ENCODE measurements at regions not wholly inside any gene's neighbourhood (a gene's known extent, or its start where the extent isn't known, plus 50 kb on each side); places are given as distances from the start of the nearest gene placed in this dataset.

DNA sequence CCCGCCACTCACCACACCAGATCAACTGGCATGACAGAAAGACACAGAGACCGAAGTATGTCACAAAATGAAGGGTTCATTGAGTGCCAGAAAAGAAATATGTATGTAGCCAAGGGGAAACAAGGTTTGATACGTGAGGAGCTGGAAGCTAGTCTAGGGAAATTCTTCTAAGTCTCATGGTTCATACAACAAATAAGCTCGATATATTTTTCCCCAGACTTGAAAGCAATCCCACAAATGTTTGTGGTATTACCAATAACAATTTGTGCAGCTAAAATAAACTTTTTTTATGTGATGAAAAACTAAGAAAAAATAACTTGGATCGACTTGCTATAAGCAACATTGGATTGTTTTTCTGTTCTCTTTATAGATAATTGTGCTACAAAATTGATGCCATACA is 777.0 kb downstream of the TSN start:
- TF ChIP-seq, protein P1, sequence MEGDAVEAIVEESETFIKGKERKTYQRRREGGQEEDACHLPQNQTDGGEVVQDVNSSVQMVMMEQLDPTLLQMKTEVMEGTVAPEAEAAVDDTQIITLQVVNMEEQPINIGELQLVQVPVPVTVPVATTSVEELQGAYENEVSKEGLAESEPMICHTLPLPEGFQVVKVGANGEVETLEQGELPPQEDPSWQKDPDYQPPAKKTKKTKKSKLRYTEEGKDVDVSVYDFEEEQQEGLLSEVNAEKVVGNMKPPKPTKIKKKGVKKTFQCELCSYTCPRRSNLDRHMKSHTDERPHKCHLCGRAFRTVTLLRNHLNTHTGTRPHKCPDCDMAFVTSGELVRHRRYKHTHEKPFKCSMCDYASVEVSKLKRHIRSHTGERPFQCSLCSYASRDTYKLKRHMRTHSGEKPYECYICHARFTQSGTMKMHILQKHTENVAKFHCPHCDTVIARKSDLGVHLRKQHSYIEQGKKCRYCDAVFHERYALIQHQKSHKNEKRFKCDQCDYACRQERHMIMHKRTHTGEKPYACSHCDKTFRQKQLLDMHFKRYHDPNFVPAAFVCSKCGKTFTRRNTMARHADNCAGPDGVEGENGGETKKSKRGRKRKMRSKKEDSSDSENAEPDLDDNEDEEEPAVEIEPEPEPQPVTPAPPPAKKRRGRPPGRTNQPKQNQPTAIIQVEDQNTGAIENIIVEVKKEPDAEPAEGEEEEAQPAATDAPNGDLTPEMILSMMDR (IDR thresholded peaks at IDR 0.05), result no peak
- Mint-ChIP-seq H3K9me3 (ENCODE audit: unreplicated experiment) (no peaks in the 10 kb centered on the region), H3K27me3 (ENCODE audit: unreplicated experiment) (no peaks in the 10 kb centered on the region), H3K4me3 (ENCODE audit: unreplicated experiment) (no peak overlapping the region), H3K4me1 (ENCODE audit: unreplicated experiment) (no peaks in the 10 kb centered on the region), H3K36me3 (ENCODE audit: unreplicated experiment) (no peaks in the 10 kb centered on the region), H3K27ac (ENCODE audit: unreplicated experiment) (no peak overlapping the region)
- no peak for DNase-seq (ENCODE audit: extremely low spot score, unreplicated experiment)

DNA sequence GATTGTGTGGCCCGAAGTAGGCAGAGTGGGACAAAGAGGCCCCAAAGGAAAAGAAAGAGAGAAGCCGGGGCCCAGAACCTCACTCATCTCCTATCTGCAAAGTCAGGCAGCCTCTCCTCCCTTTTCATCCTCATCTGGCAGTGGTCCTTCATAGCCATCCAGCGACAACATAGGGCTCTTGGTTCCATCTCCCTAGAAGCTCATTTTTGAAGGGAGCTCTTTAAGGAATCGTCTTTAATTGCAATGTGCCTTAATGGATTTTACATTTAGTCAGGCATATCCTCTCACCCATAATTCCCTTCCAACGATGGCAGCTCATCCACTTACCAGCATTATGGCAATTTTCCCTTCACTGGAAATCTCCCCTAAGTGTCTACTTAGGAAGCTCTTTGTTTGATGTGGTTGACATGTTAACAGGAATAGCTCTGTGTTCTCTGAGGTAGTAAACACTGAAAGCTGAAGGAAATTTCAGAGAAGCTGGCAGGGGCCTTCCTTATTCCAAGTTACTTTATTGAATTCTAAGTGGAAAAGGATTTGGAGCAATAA is 780.6 kb downstream of the TSN start:
- no peak for DNase-seq (ENCODE audit: extremely low spot score, unreplicated experiment)
- Mint-ChIP-seq H3K27me3 (ENCODE audit: unreplicated experiment) (no peaks in the 10 kb centered on the region), H3K36me3 (ENCODE audit: unreplicated experiment) (no peaks in the 10 kb centered on the region), H3K4me3 (ENCODE audit: unreplicated experiment) (no peak overlapping the region), H3K4me1 (ENCODE audit: unreplicated experiment) (no peaks in the 10 kb centered on the region), H3K27ac (ENCODE audit: unreplicated experiment) (no peak overlapping the region), H3K9me3 (ENCODE audit: unreplicated experiment) (no peaks in the 10 kb centered on the region)
- TF ChIP-seq, protein P1 (IDR thresholded peaks at IDR 0.05), result no peak

DNA sequence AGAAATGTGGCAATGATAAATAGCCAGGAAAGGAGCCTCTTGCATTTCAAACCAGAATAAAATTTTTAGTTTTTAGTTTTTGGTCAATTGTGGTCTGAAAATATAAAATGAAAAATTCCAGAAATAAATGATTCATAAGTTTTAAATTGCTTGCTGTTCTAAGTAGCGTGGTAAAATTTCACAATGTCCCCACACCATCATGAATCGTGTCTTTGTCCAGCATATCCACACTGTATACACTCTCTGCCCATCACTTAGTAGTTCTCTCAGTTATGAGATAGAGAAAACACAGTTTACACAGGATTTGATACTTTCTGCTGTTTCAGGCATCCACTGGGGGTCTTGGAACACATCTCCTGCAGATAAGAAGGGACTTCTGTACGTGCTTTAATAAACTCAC is 783.9 kb downstream of the TSN start:
- Mint-ChIP-seq H3K36me3 (ENCODE audit: unreplicated experiment) (no peaks in the 10 kb centered on the region), H3K4me1 (ENCODE audit: unreplicated experiment) (no peaks in the 10 kb centered on the region), H3K27ac (ENCODE audit: unreplicated experiment) (no peak overlapping the region), H3K27me3 (ENCODE audit: unreplicated experiment) (no peaks in the 10 kb centered on the region), H3K9me3 (ENCODE audit: unreplicated experiment) (no peaks in the 10 kb centered on the region), H3K4me3 (ENCODE audit: unreplicated experiment) (no peak overlapping the region)
- DNase-seq (ENCODE audit: extremely low spot score, unreplicated experiment), result no peak
- TF ChIP-seq, protein P1 (IDR thresholded peaks at IDR 0.05), result no peak

DNA sequence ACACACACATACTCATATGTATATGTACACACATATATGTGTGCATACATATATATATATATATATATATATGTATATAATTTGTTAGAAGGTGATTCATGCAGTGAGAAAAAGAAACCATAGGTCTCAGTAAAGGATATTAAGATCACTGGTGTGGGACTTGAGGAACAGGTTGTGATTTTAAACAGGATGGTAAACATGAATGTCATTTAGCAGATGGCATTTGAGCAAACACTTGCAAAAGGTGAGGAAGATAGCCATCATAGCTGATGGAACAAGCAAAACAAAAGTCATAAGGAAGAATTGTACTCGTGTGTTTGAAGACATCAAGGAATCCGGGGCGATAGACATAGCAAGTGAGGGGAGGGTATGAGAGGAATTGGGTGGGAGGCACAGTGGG is 784.5 kb downstream of the TSN start:
- no peak overlapping the region for H3K4me3 Mint-ChIP-seq (ENCODE audit: unreplicated experiment)
- DNase-seq (ENCODE audit: extremely low spot score, unreplicated experiment), result no peak
- no peaks in the 10 kb centered on the region for H3K4me1 Mint-ChIP-seq (ENCODE audit: unreplicated experiment)
- H3K9me3 Mint-ChIP-seq (ENCODE audit: unreplicated experiment), result no peaks in the 10 kb centered on the region
- TF ChIP-seq, protein P1 (IDR thresholded peaks at IDR 0.05), result no peak
- no peaks in the 10 kb centered on the region for H3K27me3 Mint-ChIP-seq (ENCODE audit: unreplicated experiment)
- no peaks in the 10 kb centered on the region for H3K36me3 Mint-ChIP-seq (ENCODE audit: unreplicated experiment)
- H3K27ac Mint-ChIP-seq (ENCODE audit: unreplicated experiment), result no peak overlapping the region

DNA sequence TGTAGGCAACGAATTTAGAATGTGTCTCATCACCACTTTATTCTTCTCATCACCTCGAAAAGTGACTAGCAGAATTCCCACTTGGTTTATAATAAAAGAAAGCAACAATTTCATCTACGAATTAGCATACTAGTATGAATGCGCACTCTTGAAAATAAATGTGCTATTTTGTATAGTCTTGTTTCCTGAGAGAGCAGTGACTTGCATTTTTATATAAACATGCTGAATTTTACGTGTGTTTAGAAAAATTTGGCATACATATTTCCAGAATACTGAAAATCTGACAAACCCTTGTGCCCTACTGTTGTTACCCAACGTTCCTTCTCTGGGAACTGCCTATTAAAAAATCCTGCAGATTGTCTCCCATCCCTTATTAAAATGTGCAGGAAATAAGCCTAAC is 786.8 kb downstream of the TSN start:
- Mint-ChIP-seq H3K27ac (ENCODE audit: unreplicated experiment) (no peak overlapping the region), H3K9me3 (ENCODE audit: unreplicated experiment) (no peaks in the 10 kb centered on the region), H3K4me3 (ENCODE audit: unreplicated experiment) (no peak overlapping the region), H3K27me3 (ENCODE audit: unreplicated experiment) (no peaks in the 10 kb centered on the region), H3K4me1 (ENCODE audit: unreplicated experiment) (no peaks in the 10 kb centered on the region), H3K36me3 (ENCODE audit: unreplicated experiment) (no peaks in the 10 kb centered on the region)
- TF ChIP-seq, protein P1 (IDR thresholded peaks at IDR 0.05), result no peak
- DNase-seq (ENCODE audit: extremely low spot score, unreplicated experiment), result no peak

Measured in osteocyte (in vitro differentiated cells).